BJ (cell line): ENCODE measurements at regions not wholly inside any gene's neighbourhood (a gene's known extent, or its start where the extent isn't known, plus 50 kb on each side); places are given as distances from the start of the nearest gene placed in this dataset.

Source experiments
- CTCF ChIA-PET: fragments of 350-600 bp; formaldehyde crosslinking; extraction: SDS; loops from one replicate; lab custom pipeline; 2021; ENCODE audit warnings: antibody characterized with exemption, inconsistent platforms; lab: Yijun Ruan, JAX
- POLR2A ChIA-PET: fragments of 300-600 bp; sonication (Branson Sonifier 250); formaldehyde crosslinking; extraction: SDS; loops from one replicate; lab custom pipeline; 2021; ENCODE audit warnings: antibody characterized with exemption; lab: Charles Lee
- DNase-seq: peaks from one replicate; pipeline ENCODE4 v3.0.0-alpha.2; 2011; ENCODE audit warnings: low read depth
- H3K27me3 ChIP-seq: 2 replicates; pipeline ENCODE4 v1.6.0; 2011; ENCODE audit warnings: low read length; ENCODE audit not compliant: control insufficient read depth, insufficient read depth
- H3K36me3 ChIP-seq: 2 replicates; pipeline ENCODE4 v1.5.1; 2011; ENCODE audit warnings: low read length; ENCODE audit not compliant: control insufficient read depth, insufficient read depth
- H3K4me3 ChIP-seq: 2 replicates; pipeline ENCODE4 v1.5.1; 2011; ENCODE audit warnings: low read depth, mild to moderate bottlenecking, control low read depth, low read length
- CTCF ChIP-seq: IDR thresholded peaks from 2 replicates; pipeline ENCODE4 v1.5.1; 2011; ENCODE audit warnings: low read depth, mild to moderate bottlenecking, control low read depth, inconsistent platforms, low read length, moderate library complexity; ENCODE audit not compliant: insufficient read depth

- CTCF ChIA-PET, result interaction anchor here (0.7 kb wide), 1 partner anchor 12 kb away, joined by 3 read pairs; no protein-coding TSS in a partner anchor
- no peaks in the 10 kb centered on the region for H3K36me3 ChIP-seq
- no peak for TF ChIP-seq CTCF
- no peak for DNase-seq
- no peaks in the 10 kb centered on the region for H3K27me3 ChIP-seq
- POLR2A ChIA-PET, result no interaction called here
- no peak overlapping the region for H3K4me3 ChIP-seq
Observed at GRCh38 chr9:89764217-89764616, 159.4 kb downstream of the GADD45G start.

- Histone ChIP-seq H3K36me3 (no peaks in the 10 kb centered on the region), H3K4me3 (no peak overlapping the region), H3K27me3 (no peaks in the 10 kb centered on the region)
- POLR2A ChIA-PET, result no interaction called here
- CTCF ChIA-PET, result no interaction called here
- TF ChIP-seq CTCF, result no peak
- no peak for DNase-seq
Observed at GRCh38 chr9:89765211-89765946, 160.6 kb downstream of the GADD45G start.

- no peak for TF ChIP-seq CTCF
- H3K4me3 ChIP-seq, result no peak overlapping the region
- no peaks in the 10 kb centered on the region for H3K36me3 ChIP-seq
- no peak for DNase-seq
- ChIA-PET POLR2A (no interaction called here), CTCF (no interaction called here)
- no peaks in the 10 kb centered on the region for H3K27me3 ChIP-seq
Observed at GRCh38 chr9:89766991-89767390, 162.2 kb downstream of the GADD45G start.

GRCh38 chr9:89768051-89768450 is 163.2 kb downstream of the GADD45G start:
- Histone ChIP-seq H3K27me3 (no peaks in the 10 kb centered on the region), H3K36me3 (no peaks in the 10 kb centered on the region), H3K4me3 (no peak overlapping the region)
- no peak for DNase-seq
- ChIA-PET CTCF (no interaction called here), POLR2A (no interaction called here)
- no peak for TF ChIP-seq CTCF

GRCh38 chr9:89768650-89769071 is 163.8 kb downstream of the GADD45G start:
- ChIA-PET CTCF (interaction anchor here (0.6 kb wide), 1 partner anchor 375 kb away, joined by 3 read pairs; no protein-coding TSS in a partner anchor), POLR2A (no interaction called here)
- Histone ChIP-seq H3K4me3 (no peak overlapping the region), H3K36me3 (no peaks in the 10 kb centered on the region), H3K27me3 (no peaks in the 10 kb centered on the region)
- no peak for DNase-seq
- no peak for TF ChIP-seq CTCF
